ENCODE measurements at regions not wholly inside any gene's neighbourhood (a gene's known extent, or its start where the extent isn't known, plus 50 kb on each side); places are given as distances from the start of the nearest gene placed in this dataset.

DNA sequence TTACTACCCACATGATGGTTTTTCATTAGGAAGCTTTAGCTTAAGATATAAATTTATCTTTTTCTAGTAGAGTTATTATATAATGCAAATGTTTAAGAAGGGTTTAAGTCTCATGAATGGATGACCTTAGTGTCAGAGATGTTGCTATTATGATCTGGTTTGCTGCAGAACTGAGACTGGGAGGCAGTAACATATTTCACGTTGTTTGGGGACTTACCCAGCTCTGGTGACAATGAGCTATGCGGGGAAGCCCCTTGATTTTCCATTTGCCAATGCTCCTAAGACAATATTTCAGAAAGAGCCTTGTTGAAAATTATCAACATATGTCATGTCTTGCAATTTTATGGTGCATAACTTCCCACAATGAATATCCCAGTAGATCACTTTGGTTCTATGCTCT lies 754.6 kb downstream of the REEP3 start:
- no peak for DNase-seq (ENCODE audit: low spot score)
- no peak overlapping the region for H3K4me3 ChIP-seq
- TF ChIP-seq CTCF (IDR thresholded peaks at IDR 0.05), result no peak
- no peak overlapping the region for H3K27ac ChIP-seq

GRCh38 chr10:64277536-64277935 lies 756.3 kb downstream of the REEP3 start:
- TF ChIP-seq CTCF (IDR thresholded peaks at IDR 0.05), result no peak
- DNase-seq (ENCODE audit: low spot score), result no peak
- no peak overlapping the region for H3K27ac ChIP-seq
- H3K4me3 ChIP-seq, result no peak overlapping the region

GRCh38 chr10:64283621-64284020 lies 762.4 kb downstream of the REEP3 start:
- no peak for TF ChIP-seq CTCF (IDR thresholded peaks at IDR 0.05)
- no peak for DNase-seq (ENCODE audit: low spot score)
- Histone ChIP-seq H3K4me3 (no peak overlapping the region), H3K27ac (no peak overlapping the region)

DNA sequence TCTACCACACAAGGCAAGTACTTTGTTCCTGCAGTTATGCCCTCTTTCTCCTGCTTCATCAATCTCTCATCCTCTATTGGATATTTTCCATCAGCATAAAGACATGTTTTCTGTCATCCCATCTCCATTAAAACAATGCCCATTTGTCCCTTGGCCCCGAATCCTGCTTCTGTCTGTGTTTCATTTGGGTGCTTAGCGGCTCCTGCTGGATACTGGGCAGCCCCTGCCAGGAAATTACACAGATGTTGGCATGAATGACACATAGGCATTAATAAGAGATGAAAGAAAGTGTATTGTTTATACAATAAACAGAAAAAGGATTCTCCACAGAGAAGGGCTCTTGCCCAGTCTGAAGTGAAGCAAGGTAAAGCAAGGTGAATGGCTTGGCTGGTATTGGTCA lies 765.3 kb downstream of the REEP3 start:
- H3K27ac ChIP-seq, result no peak overlapping the region
- no peak overlapping the region for H3K4me3 ChIP-seq
- TF ChIP-seq CTCF (IDR thresholded peaks at IDR 0.05), result no peak
- DNase-seq (ENCODE audit: low spot score), result no peak

GRCh38 chr10:64288404-64288803 lies 767.2 kb downstream of the REEP3 start:
- Histone ChIP-seq H3K27ac (no peak overlapping the region), H3K4me3 (no peak overlapping the region)
- no peak for TF ChIP-seq CTCF (IDR thresholded peaks at IDR 0.05)
- DNase-seq (ENCODE audit: low spot score), result no peak

DNA sequence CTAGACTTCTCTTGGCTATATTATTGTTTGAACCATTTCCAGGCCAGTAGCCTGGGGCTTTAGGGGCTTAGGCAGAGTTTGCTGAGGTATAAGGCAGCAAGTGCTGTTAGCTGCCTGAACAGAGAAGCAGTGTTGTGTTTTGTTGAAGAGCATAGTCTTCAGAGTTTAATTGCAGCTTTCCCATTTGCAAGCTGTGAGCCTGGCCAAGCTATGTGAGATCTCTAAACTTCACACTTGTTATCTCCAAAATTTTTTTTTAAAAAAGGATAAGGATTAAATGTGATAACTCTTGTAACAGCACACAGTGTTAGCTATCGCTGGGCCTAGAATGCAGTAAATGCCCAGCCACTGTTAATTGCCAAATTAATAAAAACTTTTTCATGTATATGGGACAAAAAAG lies 782.4 kb downstream of the REEP3 start:
- no peak for TF ChIP-seq CTCF (IDR thresholded peaks at IDR 0.05)
- H3K27ac ChIP-seq, result no peak overlapping the region
- H3K4me3 ChIP-seq, result no peak overlapping the region
- no peak for DNase-seq (ENCODE audit: low spot score)

- DNase-seq (ENCODE audit: low spot score), result no peak
- Histone ChIP-seq H3K27ac (no peak overlapping the region), H3K4me3 (no peak overlapping the region)
- no peak for TF ChIP-seq CTCF (IDR thresholded peaks at IDR 0.05)
Observed at GRCh38 chr10:64306729-64307327, 785.6 kb downstream of the REEP3 start.

Data from coronary artery (tissue), 2 donors.